Endothelial cell of umbilical vein (primary cell): ENCODE measurements at regions not wholly inside any gene's neighbourhood (a gene's known extent, or its start where the extent isn't known, plus 50 kb on each side); places are given as distances from the start of the nearest gene placed in this dataset.

Source experiments
- BruUV-seq: library from RNA; stranded (reverse); fragments of 400-500 nt; replicated peaks from 2 replicates; lab custom pipeline; 2021; lab: Mats Ljungman, UMichigan
- CTCF ChIA-PET: fragments of 300-600, 350-600 bp; sonication (Branson Sonifier 250); formaldehyde crosslinking; loops from one replicate; lab custom pipeline; 2021; ENCODE audit warnings: antibody characterized with exemption, inconsistent platforms; lab: Charles Lee
- POLR2A ChIA-PET: fragments of 300-600, 350-600 bp; sonication (Branson Sonifier 250); formaldehyde crosslinking; loops from one replicate; lab custom pipeline; 2021; ENCODE audit warnings: antibody characterized with exemption, inconsistent platforms; lab: Charles Lee
- DNase-seq: peaks from one replicate; pipeline ENCODE4 v3.0.0-alpha.2; 2011; ENCODE audit warnings: low read depth, low spot score
- FAIRE-seq: peaks from 2 replicates; lab custom pipeline; 2011; peaks lifted over from hg19 to GRCh38; lab: Jason Lieb, UNC
- H2AFZ ChIP-seq: 2 replicates; pipeline ENCODE4 v1.6.0; 2012; ENCODE audit warnings: low read depth, low read length, control low read depth, inconsistent platforms
- H3K27ac ChIP-seq: 2 replicates; pipeline ENCODE4 v1.5.1; 2011; ENCODE audit warnings: low read depth, mild to moderate bottlenecking, control low read depth, low read length, moderate library complexity; ENCODE audit not compliant: insufficient read depth
- H3K27me3 ChIP-seq, 2 experiments: 2 replicates each; pipeline versions ENCODE4 v1.6.0 to v1.6.1; 2011; ENCODE audit warnings: low read length in 2 of 2, mixed read lengths in 1 of 2; ENCODE audit not compliant: control insufficient read depth in 2 of 2, insufficient read depth in 2 of 2
- H3K36me3 ChIP-seq, 2 experiments: 2 replicates in 1 of 2; 3 replicates in 1 of 2; pipeline ENCODE4 v1.5.1; 2011; ENCODE audit warnings: low read length in 2 of 2, mild to moderate bottlenecking in 1 of 2, moderate library complexity in 1 of 2; ENCODE audit not compliant: control insufficient read depth in 2 of 2, insufficient read depth in 2 of 2; ENCODE audit errors: extremely low read depth in 1 of 2
- H3K4me1 ChIP-seq: 3 replicates; pipeline ENCODE4 v1.5.1; 2011; ENCODE audit warnings: mild to moderate bottlenecking, low read length; ENCODE audit not compliant: control insufficient read depth, insufficient read depth; ENCODE audit errors: extremely low read depth
- H3K4me2 ChIP-seq: 2 replicates; pipeline ENCODE4 v1.6.1; 2011; ENCODE audit warnings: low read length, control low read depth, mixed read lengths; ENCODE audit not compliant: insufficient read depth
- H3K4me3 ChIP-seq, 3 experiments: fragments of 200-600 bp in 1 of 3; sonication (generic), shearing (Covaris generic) in 1 of 3; replicated peaks in 1 of 3; 2 replicates each; pipeline ENCODE4 v1.5.1; 2011 to 2016; ENCODE audit warnings: control low read depth in 3 of 3, low read length in 3 of 3, mild to moderate bottlenecking in 2 of 3, inconsistent platforms in 1 of 3, low read depth in 1 of 3, moderate library complexity in 1 of 3; ENCODE audit not compliant: insufficient read depth in 1 of 3
- H3K79me2 ChIP-seq: 2 replicates; pipeline ENCODE4 v1.6.0; 2012; ENCODE audit warnings: low read length, inconsistent platforms; ENCODE audit not compliant: control insufficient read depth, insufficient read depth
- H3K9ac ChIP-seq: replicated peaks from 2 replicates; pipeline ENCODE3; 2011; ENCODE audit warnings: low read length, control low read depth; ENCODE audit not compliant: insufficient read depth; ENCODE audit errors: extremely low read depth
- H3K9me1 ChIP-seq: replicated peaks from 3 replicates; pipeline ENCODE4 v1.6.0; 2011; ENCODE audit warnings: mild to moderate bottlenecking, low read length; ENCODE audit not compliant: control insufficient read depth, insufficient read depth; ENCODE audit errors: extremely low read depth
- H3K9me3 ChIP-seq: replicated peaks from 2 replicates; pipeline ENCODE4 v1.5.1; 2012; ENCODE audit warnings: low read length, inconsistent platforms; ENCODE audit not compliant: control insufficient read depth, insufficient read depth
- H4K20me1 ChIP-seq: replicated peaks from 2 replicates; pipeline ENCODE3; 2011; ENCODE audit warnings: mild to moderate bottlenecking, low read length; ENCODE audit not compliant: control insufficient read depth, insufficient read depth; ENCODE audit errors: extremely low read depth
- CTCF ChIP-seq, 2 donors: IDR thresholded peaks; 1 replicate in 1 of 2; 2 replicates in 1 of 2; pipeline ENCODE4 v1.5.1; 2011; ENCODE audit warnings: low read length in 2 of 2, mild to moderate bottlenecking in 2 of 2, moderate library complexity in 2 of 2, control low read depth in 1 of 2, inconsistent platforms in 1 of 2, low read depth in 1 of 2; ENCODE audit not compliant: insufficient read depth in 1 of 2; ENCODE audit errors: extremely low read depth in 1 of 2
- EZH2 ChIP-seq: IDR thresholded peaks from 2 replicates; pipeline ENCODE4 v1.6.1; 2012; ENCODE audit warnings: borderline replicate concordance, low read depth, mild to moderate bottlenecking, moderate library complexity, low read length, inconsistent platforms; ENCODE audit not compliant: severe bottlenecking
- FOS ChIP-seq: IDR thresholded peaks from 2 replicates; pipeline ENCODE4 v1.6.1; 2011; ENCODE audit warnings: mild to moderate bottlenecking, low read length, moderate library complexity, borderline replicate concordance; ENCODE audit not compliant: insufficient read depth
- GATA2 ChIP-seq: IDR thresholded peaks from 2 replicates; pipeline ENCODE4 v1.7.0; 2011; ENCODE audit warnings: low read depth, mild to moderate bottlenecking, moderate library complexity, mixed read lengths, low read length; ENCODE audit not compliant: insufficient read length, insufficient read depth
- JUN ChIP-seq: IDR thresholded peaks from 2 replicates; pipeline ENCODE4 v1.6.1; 2011; ENCODE audit warnings: borderline replicate concordance, low read depth; ENCODE audit not compliant: insufficient read length, insufficient read depth
- MAX ChIP-seq: IDR thresholded peaks from 2 replicates; pipeline ENCODE4 v1.6.1; 2011; ENCODE audit not compliant: insufficient read depth, insufficient read length
- MYC ChIP-seq: IDR thresholded peaks from one replicate; pipeline ENCODE4 v1.6.1; 2011; ENCODE audit warnings: mild to moderate bottlenecking, low read depth, low read length
- POLR2A ChIP-seq: IDR thresholded peaks from 2 replicates; pipeline ENCODE4 v1.6.1; 2012; ENCODE audit warnings: low read depth, mild to moderate bottlenecking, control low read depth, low read length
- POLR2AphosphoS5 ChIP-seq: IDR thresholded peaks from 2 replicates; pipeline ENCODE4 v1.6.1; 2012; ENCODE audit warnings: low read depth, mild to moderate bottlenecking, control low read depth, low read length, moderate library complexity; ENCODE audit not compliant: insufficient read depth
- dilution Hi-C: fragments of 300-500 bp; cut with MboI; formaldehyde crosslinking; loops from one replicate; pipeline ENCODE4 v1.15.0; 2019; ENCODE audit warnings: low sequenced_read_pairs; ENCODE audit not compliant: extremely low pct_ligation_motif_present
- intact Hi-C: fragments of 100-400 bp; cut with micrococcal nuclease; formaldehyde crosslinking; loops from one replicate; pipeline ENCODE4 v1.10.0; 2022

- ChIA-PET CTCF (interaction anchor here (0.8 to 1.7 kb wide), 2 partner anchors 16 to 34 kb away, joined by 3 to 5 read pairs; no protein-coding TSS in a partner anchor), POLR2A (no interaction called here)
- no peak for FAIRE-seq
These were observed 151.9 kb upstream of the PELI1 start for GRCh38 chr2:64296140-64296480.

GRCh38 chr2:64296695-64297346 lies 152.6 kb upstream of the PELI1 start:
- no peak for FAIRE-seq

More at GRCh38 chr2:64296140-64296480, 151.9 kb upstream of the PELI1 start:
- H3K9ac ChIP-seq = no peak overlapping the region
- dilution Hi-C loops = no loop called here
- H3K4me3 ChIP-seq = no peak overlapping the region
- no peak for DNase-seq
- no peak overlapping the region for H3K4me2 ChIP-seq
- H3K9me3 ChIP-seq = no peaks in the 10 kb centered on the region
- no peak overlapping the region for H3K27ac ChIP-seq
- peaks cover under 1% of the 10 kb centered on the region for H3K4me1 ChIP-seq
- intact Hi-C loops = no loop called here
- H3K36me3 ChIP-seq = no peaks in the 10 kb centered on the region
- no peaks in the 10 kb centered on the region for H4K20me1 ChIP-seq
- TF ChIP-seq POLR2AphosphoS5 (no peak), MYC (no peak), GATA2 (no peak), MAX (no peak), EZH2 (no peak)
- BruUV-seq = no TSS peak
- H2AFZ ChIP-seq = no peak overlapping the region
- H3K27me3 ChIP-seq = peaks cover 0 to 11% of the 10 kb centered on the region in 2 experiments
- no peaks in the 10 kb centered on the region for H3K79me2 ChIP-seq
- H3K9me1 ChIP-seq = no peaks in the 10 kb centered on the region

More at GRCh38 chr2:64296695-64297346, 152.6 kb upstream of the PELI1 start:
- ChIA-PET CTCF (interaction anchor here (0.7 kb wide), 1 partner anchor 15 kb away, joined by 4 read pairs; no protein-coding TSS in a partner anchor), POLR2A (no interaction called here)
- no peak overlapping the region for H3K4me3 ChIP-seq
- intact Hi-C loops (no loop called here), dilution Hi-C loops (no loop called here)
- TF ChIP-seq JUN (no peak), CTCF (IDR thresholded peaks at IDR 0.05; ENCODE audit: extremely low read depth in 1 of 2, insufficient read depth in 1 of 2, low read depth in 1 of 2, low read length in 2 of 2) (no peak), FOS (no peak), POLR2A (no peak), MYC (no peak), MAX (no peak), EZH2 (no peak), POLR2AphosphoS5 (no peak), GATA2 (no peak)
- H3K36me3 ChIP-seq = no peaks in the 10 kb centered on the region
- H3K9me3 ChIP-seq = no peaks in the 10 kb centered on the region
- H3K79me2 ChIP-seq = no peaks in the 10 kb centered on the region
- H2AFZ ChIP-seq = no peak overlapping the region
- H3K27me3 ChIP-seq = peaks cover 0 to 11% of the 10 kb centered on the region in 2 experiments
- H3K4me2 ChIP-seq = no peak overlapping the region
- no peaks in the 10 kb centered on the region for H4K20me1 ChIP-seq
- H3K27ac ChIP-seq = no peak overlapping the region
- no peaks in the 10 kb centered on the region for H3K9me1 ChIP-seq
- no peak for DNase-seq
- no peaks in the 10 kb centered on the region for H3K4me1 ChIP-seq
- BruUV-seq = no TSS peak
- H3K9ac ChIP-seq = no peak overlapping the region
